Heart left ventricle (tissue), 16 donors: ENCODE measurements at regions not wholly inside any gene's neighbourhood (a gene's known extent, or its start where the extent isn't known, plus 50 kb on each side); places are given as distances from the start of the nearest gene placed in this dataset.

Experiments used
- ATAC-seq, 4 donors: fragments of 200-7000 bp; cut with Tn5 transposase; one replicate each; pipeline ENCODE4 v1.9.1; 2020 to 2022; ENCODE audit warnings: moderate library complexity in 4 of 4, mild to moderate bottlenecking in 3 of 4, moderate number of reproducible peaks in 1 of 4
- DNase-seq, 5 donors: peaks; one replicate each; pipeline ENCODE4 v3.0.0-alpha.2; 2020
- H3K27ac ChIP-seq, 12 donors: fragments of 200-600 bp; sonication (generic) in 4 of 12; one replicate each; pipeline versions ENCODE4 v1.5.0 to v1.8.0; 2016 to 2022; ENCODE audit warnings: mild to moderate bottlenecking in 2 of 12
- H3K27me3 ChIP-seq, 9 donors: fragments of 200-600 bp; sonication (generic) in 2 of 9; one replicate each; pipeline versions ENCODE4 v1.5.1 to v1.8.0; 2016 to 2022; ENCODE audit warnings: mild to moderate bottlenecking in 3 of 9
- H3K36me3 ChIP-seq, 9 donors: fragments of 200-600 bp; sonication (generic) in 2 of 9; one replicate each; pipeline versions ENCODE4 v1.5.0 to v1.8.0; 2018 to 2022; ENCODE audit warnings: mild to moderate bottlenecking in 2 of 9
- H3K4me1 ChIP-seq, 12 donors: fragments of 200-600 bp; sonication (generic) in 4 of 12; one replicate each; pipeline versions ENCODE4 v1.5.0 to v1.8.0; 2016 to 2022; ENCODE audit warnings: mild to moderate bottlenecking in 3 of 12
- H3K4me3 ChIP-seq, 12 donors: fragments of 200-600 bp; sonication (generic) in 4 of 12; one replicate each; pipeline versions ENCODE4 v1.5.0 to v1.8.0; 2017 to 2022; ENCODE audit warnings: mild to moderate bottlenecking in 9 of 12, moderate library complexity in 4 of 12
- H3K9me3 ChIP-seq, 12 donors: fragments of 200-600 bp; sonication (generic) in 4 of 12; one replicate each; pipeline versions ENCODE4 v1.5.0 to v1.8.0; 2016 to 2022; ENCODE audit warnings: mild to moderate bottlenecking in 1 of 12
- CTCF ChIP-seq, 12 donors: fragments of 200-600 bp; sonication (generic) in 4 of 12; IDR thresholded peaks; one replicate each; pipeline versions ENCODE4 v1.5.0 to v1.8.0; 2018 to 2022; ENCODE audit warnings: antibody characterized with exemption in 12 of 12, mild to moderate bottlenecking in 5 of 12
- POLR2A ChIP-seq, 2 donors: fragments of 450-650 bp; IDR thresholded peaks; one replicate each; pipeline ENCODE4 v1.6.1; 2017; ENCODE audit warnings: antibody characterized with exemption in 2 of 2, mild to moderate bottlenecking in 2 of 2, moderate library complexity in 2 of 2
- WGBS, 4 donors: extraction: QIAGEN DNeasy Blood & Tissue Kit in 2 of 4; methylation state at CpG; one replicate each; pipeline versions ENCODE4 v1.1.5 to v1.1.7; 2013 to 2018; 5-methylcytosine and 5-hydroxymethylcytosine counted together
- intact Hi-C, 10 donors: fragments of 100-400 bp; cut with DNase I; formaldehyde crosslinking; loops; one replicate each; pipeline versions ENCODE4 v1.11.1 to v1.14.2; 2022
- donor health status: ischemic (EF 13 %, LVEDD 7.1; RV severe dilation, severe dysfunction).
- donor health status: healthy with polysubstance abuse.
- donor health status: DM: no; HTN: yes; CAD: no.
- donor health status: DM: no; HTN: no; CAD: no.
- donor health status: ischemic (EF 25% LVEDD 6.9; RV normal size, moderate dysfunction).
- donor health status: ischemic (EF 25% LVEDD 5.7; RV mildly dilated, moderate dysfunction).
- donor health status: healthy.
- donor health status: DM: yes; HTN: yes; CAD: no.
- donor health status: ischemic (EF 35%, LVEDD 5.7; RV mildly dilated, moderate dysfunction).
- donor health status: nonischemic (EF 11% LVEDD 7.7; RV severe dilation, severe dysfunction).
- donor health status: DM: yes; HTN: yes; CAD: no.
- donor health status: PGD.
- donor health status: ischemic (EF 29% LVEDD 5.4; RV normal size, mild dysfunction).
- donor health status: nonischemic (EF 23%, LVEDD 6.1; RV moderate dilation, normal function).

GRCh38 chr3:118476885-118477618, 557.6 kb downstream of the IGSF11 start:
- Histone ChIP-seq H3K4me1 (no peaks in the 10 kb centered on the region), H3K27me3 (no peaks in the 10 kb centered on the region), H3K36me3 (no peaks in the 10 kb centered on the region), H3K9me3 (no peaks in the 10 kb centered on the region), H3K27ac (no peak overlapping the region), H3K4me3 (no peak overlapping the region)
- WGBS, 4 donors = 90 to 98% (median 92%) methylated on average over 2 of the region's 2 CpGs
- TF ChIP-seq CTCF (IDR thresholded peaks at IDR 0.05) = no peak
- TF ChIP-seq POLR2A (IDR thresholded peaks at IDR 0.05) = no peak
- DNase-seq = no peak
- intact Hi-C loops = loop anchor here in 1 of 10 donors (5.0 kb wide), 1 partner anchor 170 kb away; no protein-coding TSS in a partner anchor
- no peak for ATAC-seq

- TF ChIP-seq CTCF (IDR thresholded peaks at IDR 0.05) = no peak
- Histone ChIP-seq H3K27ac (no peak overlapping the region), H3K9me3 (no peaks in the 10 kb centered on the region), H3K36me3 (no peaks in the 10 kb centered on the region), H3K27me3 (no peaks in the 10 kb centered on the region), H3K4me1 (no peaks in the 10 kb centered on the region), H3K4me3 (no peak overlapping the region)
- intact Hi-C loops = loop anchor here in 1 of 10 donors (5.0 kb wide), 1 partner anchor 170 kb away; no protein-coding TSS in a partner anchor
- WGBS, 4 donors = 29 to 53% (median 41%) methylated on average over 2 of the region's 2 CpGs
- ATAC-seq = no peak
- no peak for DNase-seq
Observed at GRCh38 chr3:118477768-118478167, 556.9 kb downstream of the IGSF11 start.

- no peak for TF ChIP-seq POLR2A (IDR thresholded peaks at IDR 0.05)
- TF ChIP-seq CTCF (IDR thresholded peaks at IDR 0.05) = no peak
- no peak overlapping the region for H3K27ac ChIP-seq
- no peaks in the 10 kb centered on the region for H3K4me1 ChIP-seq
- ATAC-seq (no peak), DNase-seq (no peak)
- no peaks in the 10 kb centered on the region for H3K9me3 ChIP-seq
- H3K4me3 ChIP-seq = no peak overlapping the region
- no peaks in the 10 kb centered on the region for H3K36me3 ChIP-seq
- H3K27me3 ChIP-seq = no peaks in the 10 kb centered on the region
- WGBS, 4 donors = 79 to 88% (median 81%) methylated on average over 8 of the region's 8 CpGs
- intact Hi-C loops = loop anchor here in 1 of 10 donors (5.0 kb wide), 1 partner anchor 171 kb away; no protein-coding TSS in a partner anchor
Observed at GRCh38 chr3:118478706-118479276, 555.9 kb downstream of the IGSF11 start.

- intact Hi-C loops = loop anchor here in 1 of 10 donors (5.0 kb wide), 1 partner anchor 172 kb away; no protein-coding TSS in a partner anchor
- Histone ChIP-seq H3K27ac (no peak overlapping the region), H3K4me3 (no peak overlapping the region), H3K27me3 (no peaks in the 10 kb centered on the region), H3K9me3 (no peaks in the 10 kb centered on the region), H3K4me1 (no peaks in the 10 kb centered on the region), H3K36me3 (no peaks in the 10 kb centered on the region)
- TF ChIP-seq CTCF (IDR thresholded peaks at IDR 0.05) (no peak), POLR2A (IDR thresholded peaks at IDR 0.05) (no peak)
- ATAC-seq (no peak), DNase-seq (no peak)
- 70 to 83% (median 80%) methylated on average over 1 of the region's 1 CpG for WGBS, 4 donors
Observed at GRCh38 chr3:118479376-118479775, 555.3 kb downstream of the IGSF11 start.
